Right lobe of liver (tissue), 6 donors: ENCODE measurements at regions not wholly inside any gene's neighbourhood (a gene's known extent, or its start where the extent isn't known, plus 50 kb on each side); places are given as distances from the start of the nearest gene placed in this dataset.

Experiments
- ATAC-seq, 4 donors: fragments of 200-7000 bp; cut with Tn5 transposase; one replicate each; pipeline ENCODE4 v1.9.1; 2020; ENCODE audit warnings: mild to moderate bottlenecking in 4 of 4, moderate library complexity in 4 of 4
- DNase-seq, 3 donors: peaks; one replicate each; pipeline ENCODE4 v3.0.0-alpha.2; 2020
- H3K27ac ChIP-seq, 3 donors: fragments of 200-600 bp; one replicate each; pipeline ENCODE4 v1.8.0; 2022
- H3K27me3 ChIP-seq, 2 donors: fragments of 200-600 bp; one replicate each; pipeline ENCODE4 v1.8.0; 2022
- H3K36me3 ChIP-seq, 4 donors: fragments of 200-600 bp; sonication (generic) in 1 of 4; one replicate each; pipeline versions ENCODE4 v1.5.1 to v1.8.0; 2017 to 2022; ENCODE audit warnings: control low read depth in 1 of 4
- H3K4me1 ChIP-seq, 4 donors: fragments of 200-600 bp; sonication (generic) in 1 of 4; one replicate each; pipeline versions ENCODE4 v1.5.1 to v1.8.0; 2017 to 2022; ENCODE audit warnings: control low read depth in 1 of 4
- H3K4me3 ChIP-seq, 3 donors: fragments of 200-600 bp; one replicate each; pipeline ENCODE4 v1.8.0; 2022
- H3K9me3 ChIP-seq, 4 donors: fragments of 200-600 bp; sonication (generic) in 1 of 4; one replicate each; pipeline versions ENCODE4 v1.5.1 to v1.8.0; 2017 to 2022; ENCODE audit warnings: control low read depth in 1 of 4
- CTCF ChIP-seq, 4 donors: fragments of 200-600 bp in 3 of 4; fragments of 450-650 bp in 1 of 4; IDR thresholded peaks; one replicate each; pipeline versions ENCODE4 v1.5.1 to v1.8.0; 2016 to 2022; ENCODE audit warnings: antibody characterized with exemption in 4 of 4, mild to moderate bottlenecking in 2 of 4
- POLR2A ChIP-seq: fragments of 450-650 bp; IDR thresholded peaks from one replicate; pipeline ENCODE4 v1.6.1; 2017; ENCODE audit warnings: antibody characterized with exemption, mild to moderate bottlenecking
- WGBS: methylation state at CpG from one replicate; pipeline ENCODE4 v1.1.6; 2018; ENCODE audit warnings: low coverage, low lambda C conversion rate; ENCODE audit not compliant: insufficient coverage; ENCODE audit errors: missing lambda C conversion rate; 5-methylcytosine and 5-hydroxymethylcytosine counted together
- intact Hi-C, 2 donors: fragments of 100-400 bp; cut with DNase I; formaldehyde crosslinking; loops; one replicate each; pipeline versions ENCODE4 v1.11.2 to v1.14.1; 2022
- donor health status: DM: no; HTN: yes; CAD: no.
- donor health status: DM: no; HTN: no; CAD: no.
- donor health status: DM: no; HTN: no; CAD: no.
- donor health status: DM: no; HTN: yes; CAD: no.
- donor health status: DM: no; HTN: yes; CAD: no.

GRCh38 chr7:16114071-16114470, 307.3 kb downstream of the CRPPA start:
- TF ChIP-seq POLR2A (no peak), CTCF (IDR thresholded peaks at IDR 0.05) (no peak)
- intact Hi-C loops = no loop called here
- Histone ChIP-seq H3K4me1 (no peaks in the 10 kb centered on the region), H3K9me3 (peaks cover 0 to 2% (median 0%) of the 10 kb centered on the region in 4 donors), H3K27ac (no peak overlapping the region), H3K36me3 (no peaks in the 10 kb centered on the region), H3K27me3 (no peaks in the 10 kb centered on the region), H3K4me3 (no peak overlapping the region)
- DNase-seq = no peak
- 79% methylated on average over 2 of the region's 2 CpGs for WGBS
- no peak for ATAC-seq

DNA sequence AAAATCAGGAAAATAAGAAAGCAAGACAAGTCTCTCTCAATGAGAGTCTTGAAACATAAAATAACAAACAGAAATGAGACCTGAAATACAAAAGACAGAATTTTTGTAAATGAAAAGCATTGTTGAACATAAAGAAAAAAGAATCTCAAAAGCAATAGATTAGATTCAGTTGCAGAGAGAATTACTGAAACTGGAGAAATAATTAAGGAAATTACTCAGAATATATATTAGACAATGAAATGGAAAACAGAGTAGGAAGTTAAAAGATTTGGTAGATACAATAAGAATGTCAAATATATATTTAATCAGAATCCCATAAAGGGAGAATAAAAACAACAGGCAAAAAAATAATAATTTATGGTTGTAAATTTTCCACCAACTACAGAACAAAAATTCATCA, 308.3 kb downstream of the CRPPA start:
- intact Hi-C loops = no loop called here

GRCh38 chr7:16106869-16107268, 314.5 kb downstream of the CRPPA start:
- intact Hi-C loops = no loop called here
- ATAC-seq = no peak
- DNase-seq = no peak
- Histone ChIP-seq H3K4me3 (no peak overlapping the region), H3K9me3 (peaks cover 0 to 5% (median 3%) of the 10 kb centered on the region in 4 donors), H3K27ac (no peak overlapping the region), H3K27me3 (no peaks in the 10 kb centered on the region), H3K36me3 (no peaks in the 10 kb centered on the region), H3K4me1 (no peaks in the 10 kb centered on the region)
- 69% methylated on average over 2 of the region's 2 CpGs for WGBS
- TF ChIP-seq CTCF (IDR thresholded peaks at IDR 0.05) (no peak), POLR2A (no peak)

More for the DNA sequence above, 308.3 kb downstream of the CRPPA start:
- Histone ChIP-seq H3K36me3 (no peaks in the 10 kb centered on the region), H3K27ac (no peak overlapping the region), H3K27me3 (no peaks in the 10 kb centered on the region), H3K4me3 (no peak overlapping the region), H3K9me3 (peaks cover 0 to 2% (median 0%) of the 10 kb centered on the region in 4 donors), H3K4me1 (no peaks in the 10 kb centered on the region)
- DNase-seq (no peak), ATAC-seq (no peak)
- TF ChIP-seq POLR2A (no peak), CTCF (IDR thresholded peaks at IDR 0.05) (no peak)

DNA sequence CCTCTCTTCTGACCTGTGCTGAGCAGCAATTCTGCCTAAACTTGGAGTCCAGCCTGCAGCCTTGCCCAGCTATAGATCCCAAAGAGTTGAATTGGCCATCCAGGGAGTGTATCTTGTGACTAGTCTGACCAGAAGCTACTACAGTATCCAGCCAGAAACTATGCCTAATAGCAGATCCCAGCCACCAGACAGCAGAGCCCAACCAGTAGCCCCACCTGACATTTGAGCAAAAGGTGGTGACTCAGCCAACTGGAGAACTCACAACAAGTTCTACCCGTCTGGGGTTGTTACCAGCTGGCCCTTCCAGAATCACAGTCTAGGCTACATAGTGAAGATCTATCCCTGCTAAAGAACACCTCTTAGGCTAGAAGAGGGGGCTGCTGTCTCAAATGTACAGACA, 315.0 kb downstream of the CRPPA start:
- Histone ChIP-seq H3K27ac (no peak overlapping the region), H3K4me3 (no peak overlapping the region), H3K36me3 (no peaks in the 10 kb centered on the region), H3K4me1 (no peaks in the 10 kb centered on the region), H3K9me3 (peaks cover 0 to 5% (median 3%) of the 10 kb centered on the region in 4 donors), H3K27me3 (no peaks in the 10 kb centered on the region)
- no peak for DNase-seq
- WGBS = 86% methylated on average over 1 of the region's 1 CpG
- no peak for ATAC-seq
- intact Hi-C loops = no loop called here
- TF ChIP-seq CTCF (IDR thresholded peaks at IDR 0.05) (no peak), POLR2A (no peak)

DNA sequence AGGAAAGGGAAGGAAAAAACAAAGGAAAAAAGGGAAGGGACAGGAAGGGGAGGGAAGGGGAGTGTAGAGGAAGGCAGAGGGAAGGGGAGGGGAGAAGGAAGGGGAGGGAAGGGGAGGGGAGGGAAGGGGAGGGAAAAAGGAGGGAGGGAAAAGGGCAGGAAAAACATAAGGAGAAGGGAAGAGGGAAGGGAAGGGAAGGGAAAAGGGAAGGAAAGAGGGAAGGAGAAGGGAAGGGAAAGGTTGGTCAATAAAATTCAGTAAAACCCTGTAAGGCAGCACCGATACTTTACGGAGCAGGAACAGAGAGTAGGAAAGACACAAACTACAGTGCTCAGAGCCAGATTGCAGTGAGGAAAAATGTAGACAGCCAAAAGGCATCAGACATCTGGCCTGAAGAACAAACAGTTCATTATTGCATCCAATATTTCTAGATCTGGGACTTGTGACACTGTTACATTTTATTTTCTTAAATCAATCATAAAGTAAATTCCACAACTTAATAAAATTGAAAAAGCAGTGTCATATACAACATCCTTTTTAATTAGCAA, 322.0 kb downstream of the CRPPA start:
- DNase-seq (no peak), ATAC-seq (no peak)
- no peaks in the 10 kb centered on the region for H3K9me3 ChIP-seq
- no peaks in the 10 kb centered on the region for H3K27me3 ChIP-seq
- H3K4me1 ChIP-seq = no peaks in the 10 kb centered on the region
- H3K36me3 ChIP-seq = no peaks in the 10 kb centered on the region
- intact Hi-C loops = loop anchor here in 1 of 2 donors (10.0 kb wide), 1 partner anchor 475 kb away; no protein-coding TSS in a partner anchor
- no peak overlapping the region for H3K4me3 ChIP-seq
- WGBS = 93% methylated on average over 2 of the region's 2 CpGs
- TF ChIP-seq POLR2A = no peak
- no peak overlapping the region for H3K27ac ChIP-seq
